Stimulated activated CD8-positive, alpha-beta memory T cell treated with anti-CD3 and anti-CD28 coated beads, Interleukin-12 subunit alpha, Interleukin-12 subunit beta, amount 100 ng/mL, for 24 hours (primary cell): ENCODE measurements at regions not wholly inside any gene's neighbourhood (a gene's known extent, or its start where the extent isn't known, plus 50 kb on each side); places are given as distances from the start of the nearest gene placed in this dataset.

Experiments
- DNase-seq: peaks from one replicate; pipeline ENCODE4 v3.0.0-alpha.2; 2020; ENCODE audit errors: extremely low read depth

GRCh38 chr20:50301165-50301564, 110.5 kb downstream of the CEBPB start:
- no peak for DNase-seq

GRCh38 chr20:50301712-50302111, 111.1 kb downstream of the CEBPB start:
- DNase-seq, result no peak

GRCh38 chr20:50302341-50303057, 111.9 kb downstream of the CEBPB start:
- DNase-seq, result no peak

GRCh38 chr20:50303573-50304500, 113.2 kb downstream of the CEBPB start:
- DNase-seq, result no peak

GRCh38 chr20:50304501-50304856, 113.8 kb downstream of the CEBPB start:
- DNase-seq, result no peak

GRCh38 chr20:50304923-50305635, 114.4 kb downstream of the CEBPB start:
- DNase-seq, result no peak

- no peak for DNase-seq
These were observed 115.2 kb downstream of the CEBPB start for GRCh38 chr20:50305636-50306477.

GRCh38 chr20:50306478-50307423, 116.1 kb downstream of the CEBPB start:
- DNase-seq, result no peak

GRCh38 chr20:50308166-50308512, 117.5 kb downstream of the CEBPB start:
- DNase-seq, result no peak

GRCh38 chr20:50308513-50309279, 118.1 kb downstream of the CEBPB start:
- DNase-seq, result no peak

- no peak for DNase-seq
These were observed 118.7 kb downstream of the CEBPB start for GRCh38 chr20:50309280-50309763.

GRCh38 chr20:50309764-50310672, 119.4 kb downstream of the CEBPB start:
- DNase-seq, result no peak

- DNase-seq, result no peak
These were observed 120.0 kb downstream of the CEBPB start for GRCh38 chr20:50310673-50311051.

- DNase-seq, result no peak
These were observed 120.8 kb downstream of the CEBPB start for GRCh38 chr20:50311308-50312001.

GRCh38 chr20:50312002-50312681, 121.5 kb downstream of the CEBPB start:
- DNase-seq, result no peak

GRCh38 chr20:50312682-50313521, 122.3 kb downstream of the CEBPB start:
- DNase-seq, result no peak

- DNase-seq, result no peak
These were observed 122.8 kb downstream of the CEBPB start for GRCh38 chr20:50313522-50313820.
